HUES48 (cell line): ENCODE measurements at regions not wholly inside any gene's neighbourhood (a gene's known extent, or its start where the extent isn't known, plus 50 kb on each side); places are given as distances from the start of the nearest gene placed in this dataset.
A peak's percentile ranks its signal among the peaks of the same experiment; 100 is the strongest.
"Not testable (repeated sequence)": the region's sequence is repeated elsewhere in the genome, so short reads cannot be mapped to it uniquely, and the experiment has no call there.

Source experiments
- H3K27ac ChIP-seq: one replicate; pipeline ENCODE4 v1.7.0; 2013; ENCODE audit warnings: low read depth, low read length, inconsistent platforms
- H3K27me3 ChIP-seq: 2 replicates; pipeline ENCODE4 v1.6.1; 2013; ENCODE audit warnings: mild to moderate bottlenecking, low read length; ENCODE audit not compliant: control insufficient read depth, insufficient read depth
- H3K36me3 ChIP-seq: 2 replicates; pipeline ENCODE4 v1.6.1; 2013; ENCODE audit warnings: low read length; ENCODE audit not compliant: control insufficient read depth, insufficient read depth
- H3K4me1 ChIP-seq: 2 replicates; pipeline ENCODE4 v1.6.1; 2013; ENCODE audit warnings: mild to moderate bottlenecking, low read length; ENCODE audit not compliant: control insufficient read depth, insufficient read depth
- H3K4me3 ChIP-seq: 2 replicates; pipeline ENCODE4 v1.5.1; 2013; ENCODE audit warnings: mild to moderate bottlenecking, low read depth, low read length
- H3K9ac ChIP-seq: 2 replicates; pipeline ENCODE4 v1.6.1; 2013; ENCODE audit warnings: mild to moderate bottlenecking, low read depth, low read length, moderate library complexity
- H3K9me3 ChIP-seq: 2 replicates; pipeline ENCODE4 v1.6.1; 2013; ENCODE audit warnings: low read length; ENCODE audit not compliant: control insufficient read depth, insufficient read depth

DNA sequence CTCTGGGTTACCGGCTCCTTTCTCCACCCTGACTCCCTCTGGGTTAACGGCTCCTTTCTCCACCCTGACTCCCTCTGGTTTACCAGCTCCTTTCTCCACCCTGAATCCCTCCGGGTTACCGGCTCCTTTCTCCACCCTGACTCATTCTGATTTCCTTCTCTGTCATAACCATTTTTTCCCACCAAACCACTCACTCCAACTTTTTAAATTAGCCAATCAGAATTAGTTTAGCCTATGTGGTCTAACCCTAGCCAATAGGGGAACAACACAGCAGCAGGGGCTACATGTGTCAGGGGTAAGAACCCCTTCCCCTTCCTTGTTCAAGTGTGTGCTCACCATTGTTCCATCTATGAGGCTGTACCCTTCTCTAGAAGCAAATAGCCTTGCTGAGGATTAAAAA, 98.4 kb upstream of the RBM19 start:
- Histone ChIP-seq H3K9me3 (peaks cover 2% of the 10 kb centered on the region), H3K27me3 (no peaks in the 10 kb centered on the region), H3K9ac (no peak overlapping the region), H3K27ac (no peak overlapping the region), H3K36me3 (no peaks in the 10 kb centered on the region), H3K4me1 (peaks cover 8% of the 10 kb centered on the region; the same call in 1 of the 2 replicates), H3K4me3 (no peak overlapping the region)

- not testable (repeated sequence) for H3K27me3 ChIP-seq, H3K36me3 ChIP-seq, H3K27ac ChIP-seq, H3K4me1 ChIP-seq, H3K4me3 ChIP-seq, H3K9ac ChIP-seq, H3K9me3 ChIP-seq
These were observed 97.9 kb upstream of the RBM19 start for GRCh38 chr12:114064034-114064433.

DNA sequence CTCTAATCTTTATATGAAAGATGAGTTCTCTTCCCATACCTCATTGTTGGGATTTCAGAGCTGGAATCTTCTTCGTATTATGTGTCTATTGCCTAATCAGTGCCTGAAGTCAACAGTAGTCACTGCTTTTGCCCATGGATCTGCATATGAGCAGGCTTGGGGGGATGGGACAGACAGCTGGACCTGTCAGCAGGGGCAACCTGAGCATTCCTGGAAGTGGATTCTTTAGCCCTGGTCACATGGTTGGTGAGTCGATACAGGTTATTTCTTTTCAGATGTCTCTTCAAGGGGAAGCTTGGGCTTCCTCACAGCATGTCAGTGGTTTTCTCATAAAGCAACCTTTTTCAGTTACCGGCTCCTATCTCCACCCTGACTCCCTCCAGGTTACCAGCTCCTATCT, 97.3 kb upstream of the RBM19 start:
- Histone ChIP-seq H3K4me3 (no peak overlapping the region), H3K27me3 (no peaks in the 10 kb centered on the region), H3K4me1 (peaks cover 3% of the 10 kb centered on the region; the same call in 1 of the 2 replicates), H3K27ac (no peak overlapping the region), H3K9me3 (peaks cover 2% of the 10 kb centered on the region), H3K9ac (no peak overlapping the region), H3K36me3 (no peaks in the 10 kb centered on the region)

GRCh38 chr12:114056351-114056750, 90.2 kb upstream of the RBM19 start:
- not testable (repeated sequence) for H3K4me3 ChIP-seq, H3K27ac ChIP-seq, H3K27me3 ChIP-seq, H3K36me3 ChIP-seq, H3K9ac ChIP-seq, H3K4me1 ChIP-seq, H3K9me3 ChIP-seq

- Histone ChIP-seq H3K27me3 (no peaks in the 10 kb centered on the region), H3K9ac (no peak overlapping the region), H3K4me1 (no peaks in the 10 kb centered on the region), H3K36me3 (no peaks in the 10 kb centered on the region), H3K27ac (no peak overlapping the region), H3K4me3 (no peak overlapping the region), H3K9me3 (no peaks in the 10 kb centered on the region; the same call in 1 of the 2 replicates)
These were observed 88.9 kb upstream of the RBM19 start for GRCh38 chr12:114054982-114055381.

DNA sequence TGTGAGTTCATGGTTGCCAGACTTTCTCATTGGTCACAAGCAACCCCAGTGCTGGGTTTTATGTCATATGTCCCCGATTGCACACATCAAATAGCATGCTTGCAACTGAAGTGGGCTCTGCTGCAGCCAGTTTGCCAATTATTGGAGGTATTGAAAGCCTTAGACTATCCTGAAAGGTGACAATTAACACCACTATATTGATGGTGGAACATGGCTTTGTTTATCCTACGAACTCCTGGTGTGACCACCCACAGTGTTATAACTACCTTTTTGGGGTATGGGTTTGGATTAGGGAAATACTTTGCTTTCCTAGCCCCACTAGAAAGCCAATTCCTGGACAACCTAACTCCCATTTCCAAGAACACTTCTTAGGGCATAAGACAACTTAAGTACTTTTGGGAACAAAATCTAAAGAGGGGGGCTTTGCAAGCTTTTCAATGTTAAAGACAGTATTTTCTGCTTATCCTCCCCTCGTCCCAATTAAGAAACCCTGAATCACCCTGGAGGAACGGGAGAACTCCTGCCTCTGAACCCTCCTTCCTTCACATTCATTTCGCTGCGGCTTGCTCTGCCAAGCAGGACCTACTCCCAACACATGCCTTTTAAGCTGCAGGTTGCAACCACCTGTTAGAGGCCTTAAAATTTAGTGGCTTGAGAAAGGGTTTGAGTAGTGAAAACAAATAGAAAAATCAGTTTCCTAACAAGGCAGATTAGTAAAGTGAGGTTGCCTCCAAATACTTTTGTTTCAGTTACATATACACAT, 80.3 kb upstream of the RBM19 start:
- H3K4me3 ChIP-seq: no peak overlapping the region
- H3K27me3 ChIP-seq: no peaks in the 10 kb centered on the region
- peak overlapping the region; percentile 22 for H3K27ac ChIP-seq
- H3K9me3 ChIP-seq: no peaks in the 10 kb centered on the region
- H3K4me1 ChIP-seq: peaks cover 23% of the 10 kb centered on the region
- no peaks in the 10 kb centered on the region for H3K36me3 ChIP-seq
- no peak overlapping the region for H3K9ac ChIP-seq

GRCh38 chr12:114045349-114045748, 79.2 kb upstream of the RBM19 start:
- Histone ChIP-seq H3K27me3 (no peaks in the 10 kb centered on the region), H3K4me1 (peaks cover 23% of the 10 kb centered on the region), H3K36me3 (no peaks in the 10 kb centered on the region), H3K27ac (no peak overlapping the region), H3K9me3 (no peaks in the 10 kb centered on the region), H3K4me3 (no peak overlapping the region), H3K9ac (no peak overlapping the region)

- H3K9ac ChIP-seq: no peak overlapping the region
- H3K27ac ChIP-seq: no peak overlapping the region
- H3K9me3 ChIP-seq: no peaks in the 10 kb centered on the region
- peaks cover 15% of the 10 kb centered on the region for H3K4me1 ChIP-seq
- H3K36me3 ChIP-seq: no peaks in the 10 kb centered on the region
- H3K4me3 ChIP-seq: no peak overlapping the region
- no peaks in the 10 kb centered on the region for H3K27me3 ChIP-seq
These were observed 75.5 kb upstream of the RBM19 start for GRCh38 chr12:114041590-114041989.

- Histone ChIP-seq H3K27me3 (no peaks in the 10 kb centered on the region), H3K4me1 (peaks cover 10% of the 10 kb centered on the region)
These were observed 75.0 kb upstream of the RBM19 start for GRCh38 chr12:114041136-114041535.

GRCh38 chr12:114038962-114039361, 72.8 kb upstream of the RBM19 start:
- Histone ChIP-seq H3K9ac (no peak overlapping the region), H3K27me3 (no peaks in the 10 kb centered on the region), H3K9me3 (no peaks in the 10 kb centered on the region), H3K4me1 (no peaks in the 10 kb centered on the region), H3K4me3 (no peak overlapping the region), H3K27ac (no peak overlapping the region), H3K36me3 (no peaks in the 10 kb centered on the region)

More at GRCh38 chr12:114041136-114041535, 75.0 kb upstream of the RBM19 start:
- Histone ChIP-seq H3K4me3 (no peak overlapping the region), H3K9me3 (no peaks in the 10 kb centered on the region), H3K36me3 (no peaks in the 10 kb centered on the region), H3K27ac (no peak overlapping the region), H3K9ac (no peak overlapping the region)

DNA sequence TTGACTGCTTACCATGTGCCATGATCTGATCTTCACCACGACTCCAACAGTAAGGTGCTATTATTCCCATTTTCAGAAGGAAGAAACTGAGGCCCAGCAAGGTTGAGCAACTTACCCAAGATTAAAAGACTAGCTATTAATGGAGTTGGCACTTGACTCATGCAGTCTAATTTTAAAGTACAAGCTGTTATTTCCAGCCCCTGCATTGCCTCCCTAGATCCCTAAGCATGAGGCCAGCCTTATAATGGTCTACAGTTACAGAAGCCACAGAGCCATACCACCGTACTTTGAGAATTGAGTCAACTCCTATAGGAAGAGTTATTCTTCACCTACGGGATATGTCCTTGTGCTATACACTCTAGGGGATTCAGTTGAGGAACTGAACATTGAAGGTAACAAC, 66.7 kb upstream of the RBM19 start:
- Histone ChIP-seq H3K9me3 (no peaks in the 10 kb centered on the region), H3K27ac (no peak overlapping the region), H3K9ac (no peak overlapping the region), H3K4me1 (no peaks in the 10 kb centered on the region), H3K4me3 (no peak overlapping the region), H3K27me3 (no peaks in the 10 kb centered on the region), H3K36me3 (no peaks in the 10 kb centered on the region)
